GM18519 (cell line): ENCODE measurements at regions not wholly inside any gene's neighbourhood (a gene's known extent, or its start where the extent isn't known, plus 50 kb on each side); places are given as distances from the start of the nearest gene placed in this dataset.
"Not testable (repeated sequence)": the region's sequence is repeated elsewhere in the genome, so short reads cannot be mapped to it uniquely, and the experiment has no call there.

Experiments used
- ATAC-seq: cut with Tn5 transposase; IDR thresholded peaks from one replicate; pipeline ENCODE4 v1.9.1; 2021; ENCODE audit warnings: mild to moderate bottlenecking, moderate library complexity; ENCODE audit not compliant: unreplicated experiment, low FRiP score

- no peak for ATAC-seq
These were observed 55.1 kb downstream of the TTC6 start for GRCh38 chr14:37650356-37651037.

GRCh38 chr14:37652042-37652441 lies 56.6 kb downstream of the TTC6 start:
- no peak for ATAC-seq

- ATAC-seq, result no peak
These were observed 60.0 kb downstream of the TTC6 start for GRCh38 chr14:37655418-37655817.

GRCh38 chr14:37658156-37658555 lies 62.7 kb downstream of the TTC6 start:
- ATAC-seq, result no peak

- ATAC-seq, result no peak
These were observed 68.1 kb downstream of the TTC6 start for GRCh38 chr14:37663498-37663897.

- no peak for ATAC-seq
These were observed 70.0 kb downstream of the TTC6 start for GRCh38 chr14:37665479-37665878.

GRCh38 chr14:37665951-37666350 lies 70.5 kb downstream of the TTC6 start:
- ATAC-seq, result no peak

GRCh38 chr14:37668646-37669045 lies 73.2 kb downstream of the TTC6 start:
- ATAC-seq, result no peak

GRCh38 chr14:37669242-37669641 lies 73.8 kb downstream of the TTC6 start:
- ATAC-seq, result no peak

- no peak for ATAC-seq
These were observed 78.0 kb downstream of the TTC6 start for GRCh38 chr14:37673439-37673838.

- ATAC-seq, result no peak
These were observed 83.5 kb downstream of the TTC6 start for GRCh38 chr14:37678916-37679315.

- no peak for ATAC-seq
These were observed 86.1 kb downstream of the TTC6 start for GRCh38 chr14:37681486-37681885.

GRCh38 chr14:37692680-37693079 lies 97.3 kb downstream of the TTC6 start:
- not testable (repeated sequence) for ATAC-seq

GRCh38 chr14:37693420-37693819 lies 98.0 kb downstream of the TTC6 start:
- not testable (repeated sequence) for ATAC-seq

- ATAC-seq, result no peak
These were observed 100.4 kb downstream of the TTC6 start for GRCh38 chr14:37695866-37696265.

GRCh38 chr14:37697489-37698121 lies 102.2 kb downstream of the TTC6 start:
- no peak for ATAC-seq

- ATAC-seq, result no peak
These were observed 103.7 kb downstream of the TTC6 start for GRCh38 chr14:37698840-37699777.

GRCh38 chr14:37707716-37708115 lies 112.3 kb downstream of the TTC6 start:
- ATAC-seq, result no peak

GRCh38 chr14:37708481-37708880 lies 113.1 kb downstream of the TTC6 start:
- no peak for ATAC-seq

- no peak for ATAC-seq
These were observed 114.2 kb downstream of the TTC6 start for GRCh38 chr14:37709419-37710195.
